ENCODE measurements at regions not wholly inside any gene's neighbourhood (a gene's known extent, or its start where the extent isn't known, plus 50 kb on each side); places are given as distances from the start of the nearest gene placed in this dataset.

GRCh38 chr2:67873916-67874315, 188.9 kb downstream of the C1D start:
- no peak for TF ChIP-seq CTCF (IDR thresholded peaks at IDR 0.05; ENCODE audit: borderline replicate concordance, control extremely low read depth, extremely low read depth, insufficient read depth, missing control alignments)
- no peak for DNase-seq (ENCODE audit: low spot score)
- in situ Hi-C loops (cut with MboI; ENCODE audit: low sequenced_read_pairs, unreplicated experiment): no loop called here

GRCh38 chr2:67876176-67876575, 186.6 kb downstream of the C1D start:
- TF ChIP-seq CTCF (IDR thresholded peaks at IDR 0.05; ENCODE audit: borderline replicate concordance, control extremely low read depth, extremely low read depth, insufficient read depth, missing control alignments): no peak
- DNase-seq (ENCODE audit: low spot score): no peak
- in situ Hi-C loops (cut with MboI; ENCODE audit: low sequenced_read_pairs, unreplicated experiment): no loop called here

- TF ChIP-seq CTCF (IDR thresholded peaks at IDR 0.05; ENCODE audit: borderline replicate concordance, control extremely low read depth, extremely low read depth, insufficient read depth, missing control alignments): no peak
- no peak for DNase-seq (ENCODE audit: low spot score)
- in situ Hi-C loops (cut with MboI; ENCODE audit: low sequenced_read_pairs, unreplicated experiment): no loop called here
Observed at GRCh38 chr2:67877301-67877700, 185.5 kb downstream of the C1D start.

GRCh38 chr2:67878743-67879142, 184.1 kb downstream of the C1D start:
- DNase-seq (ENCODE audit: low spot score): no peak
- in situ Hi-C loops (cut with MboI; ENCODE audit: low sequenced_read_pairs, unreplicated experiment): no loop called here
- TF ChIP-seq CTCF (IDR thresholded peaks at IDR 0.05; ENCODE audit: borderline replicate concordance, control extremely low read depth, extremely low read depth, insufficient read depth, missing control alignments): no peak

- DNase-seq (ENCODE audit: low spot score): no peak
- TF ChIP-seq CTCF (IDR thresholded peaks at IDR 0.05; ENCODE audit: borderline replicate concordance, control extremely low read depth, extremely low read depth, insufficient read depth, missing control alignments): no peak
- in situ Hi-C loops (cut with MboI; ENCODE audit: low sequenced_read_pairs, unreplicated experiment): no loop called here
Observed at GRCh38 chr2:67879586-67880290, 183.1 kb downstream of the C1D start.

GRCh38 chr2:67880291-67880761, 182.5 kb downstream of the C1D start:
- in situ Hi-C loops (cut with MboI; ENCODE audit: low sequenced_read_pairs, unreplicated experiment): no loop called here
- TF ChIP-seq CTCF (IDR thresholded peaks at IDR 0.05; ENCODE audit: borderline replicate concordance, control extremely low read depth, extremely low read depth, insufficient read depth, missing control alignments): no peak
- no peak for DNase-seq (ENCODE audit: low spot score)

Measured in GM13976 (cell line).